Muscle of leg (tissue), 3 donors: ENCODE measurements at regions not wholly inside any gene's neighbourhood (a gene's known extent, or its start where the extent isn't known, plus 50 kb on each side); places are given as distances from the start of the nearest gene placed in this dataset.
A peak's percentile ranks its signal among the peaks of the same experiment; 100 is the strongest.

ENCODE experiments used
- DNase-seq: peaks from one replicate; pipeline ENCODE4 v3.0.0; 2013
- H3K27ac ChIP-seq: one replicate; pipeline ENCODE4 v1.5.1; 2013; ENCODE audit warnings: mild to moderate bottlenecking, low read length, control low read depth
- H3K27me3 ChIP-seq: one replicate; pipeline ENCODE4 v1.6.1; 2013; ENCODE audit warnings: low read length; ENCODE audit not compliant: control insufficient read depth, insufficient read depth
- H3K36me3 ChIP-seq: one replicate; pipeline ENCODE4 v1.6.1; 2013; ENCODE audit warnings: low read length; ENCODE audit not compliant: control insufficient read depth, insufficient read depth
- H3K4me1 ChIP-seq: one replicate; pipeline ENCODE4 v1.6.1; 2013; ENCODE audit warnings: low read length; ENCODE audit not compliant: control insufficient read depth, insufficient read depth
- H3K4me3 ChIP-seq: one replicate; pipeline ENCODE4 v1.5.1; 2013; ENCODE audit warnings: low read length, control low read depth
- H3K9me3 ChIP-seq: replicated peaks from 2 replicates; pipeline ENCODE4 v1.6.1; 2013; ENCODE audit warnings: low read depth, low read length; ENCODE audit not compliant: control insufficient read depth
- WGBS: methylation state at CpG from one replicate; pipeline ENCODE4 v1.1.5; 2013; ENCODE audit warnings: missing lambda C conversion rate; ENCODE audit not compliant: insufficient coverage; 5-methylcytosine and 5-hydroxymethylcytosine counted together

DNA sequence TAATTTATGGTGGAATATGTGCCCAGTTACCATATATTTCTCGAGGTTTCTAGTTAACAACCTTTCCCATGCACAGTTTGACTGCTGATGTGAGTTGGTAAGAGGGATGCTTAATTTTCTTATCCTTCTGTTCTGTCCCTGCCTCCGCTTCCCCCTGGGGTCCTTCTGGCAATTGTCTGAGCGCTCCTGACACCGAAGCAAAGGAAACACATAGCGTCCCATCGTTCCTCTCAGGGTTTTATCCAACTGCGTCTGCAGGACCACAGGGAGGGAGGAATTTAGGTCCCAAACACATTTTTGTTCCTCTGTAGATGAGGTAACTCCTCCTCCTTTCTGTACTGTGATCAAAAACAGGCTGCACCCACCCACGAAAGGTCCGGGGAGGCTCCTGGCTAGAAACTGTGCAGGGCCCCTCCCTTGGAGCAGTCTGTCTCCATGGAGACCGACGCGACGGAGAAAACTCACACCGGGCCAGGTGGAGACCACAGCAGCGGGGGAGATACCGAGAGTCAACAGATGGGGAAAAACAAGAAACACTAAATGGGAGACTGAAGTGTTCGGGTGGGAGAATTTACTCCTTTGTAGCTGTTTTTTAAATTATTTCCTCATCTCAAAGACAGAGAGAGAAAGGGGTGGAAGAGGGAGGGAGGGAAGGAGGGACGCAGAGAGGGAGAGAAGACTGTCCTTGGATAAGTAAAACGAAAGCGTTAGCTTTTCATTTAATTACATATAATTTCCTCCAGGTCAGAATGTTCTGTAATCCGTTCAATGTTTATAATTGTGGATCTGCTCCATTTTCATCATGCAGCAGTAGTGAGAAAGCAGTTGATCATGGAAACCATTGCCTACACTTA is 191.8 kb upstream of the NBEA start:
- peak overlapping the region; percentile 15 for H3K4me3 ChIP-seq
- peak; percentile 52 for DNase-seq
- H3K9me3 ChIP-seq, result no peaks in the 10 kb centered on the region
- H3K36me3 ChIP-seq, result no peaks in the 10 kb centered on the region
- peaks cover 4% of the 10 kb centered on the region for H3K4me1 ChIP-seq
- H3K27me3 ChIP-seq, result peaks cover 3% of the 10 kb centered on the region
- WGBS, result 10% methylated on average over 5 of the region's 21 CpGs
- H3K27ac ChIP-seq, result no peak overlapping the region

DNA sequence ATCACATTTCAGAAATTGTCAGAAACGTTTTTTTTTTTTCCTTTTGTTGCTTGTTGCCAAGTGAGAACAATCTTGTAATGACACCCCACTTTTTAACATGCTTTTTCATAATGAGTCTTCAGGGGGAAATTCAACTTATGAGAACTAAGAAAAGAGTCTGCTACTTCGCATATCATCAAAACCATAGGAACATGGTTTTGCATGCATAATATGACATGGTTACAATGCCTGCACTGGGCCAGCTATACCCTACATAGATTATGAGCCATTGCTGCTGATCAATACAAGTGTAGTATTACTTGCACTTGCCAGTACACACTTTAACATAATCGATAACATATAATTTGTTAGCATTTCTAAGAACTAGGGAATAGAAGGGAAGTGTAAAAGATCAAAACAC is 191.0 kb upstream of the NBEA start:
- DNase-seq, result no peak
- Histone ChIP-seq H3K4me1 (peaks cover 4% of the 10 kb centered on the region), H3K27me3 (peaks cover 3% of the 10 kb centered on the region), H3K4me3 (no peak overlapping the region), H3K36me3 (no peaks in the 10 kb centered on the region), H3K9me3 (no peaks in the 10 kb centered on the region), H3K27ac (no peak overlapping the region)
- no CpG with 5 or more reads among the region's 3 CpGs for WGBS

DNA sequence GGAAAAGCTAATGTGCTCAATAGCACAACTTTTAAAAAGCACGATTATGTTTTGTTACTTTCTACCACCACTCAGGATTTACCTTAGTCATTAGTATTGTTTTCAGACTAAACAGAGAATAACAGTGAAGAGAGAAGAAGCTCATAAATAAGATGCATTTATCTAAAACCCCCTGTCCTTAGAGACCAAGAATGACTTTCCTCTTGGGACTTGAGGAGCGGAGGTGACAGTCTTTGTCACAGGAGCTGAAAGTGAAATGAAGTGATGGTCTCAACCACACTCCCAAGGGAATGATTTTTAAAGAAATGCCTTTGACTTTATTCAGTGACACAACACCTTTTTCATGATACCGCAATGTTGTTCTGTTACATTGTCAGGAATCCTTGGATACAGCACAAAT is 190.6 kb upstream of the NBEA start:
- Histone ChIP-seq H3K27me3 (peaks cover 3% of the 10 kb centered on the region), H3K36me3 (no peaks in the 10 kb centered on the region), H3K9me3 (no peaks in the 10 kb centered on the region), H3K4me1 (peaks cover 4% of the 10 kb centered on the region), H3K27ac (no peak overlapping the region), H3K4me3 (no peak overlapping the region)
- 100% methylated on average over 1 of the region's 3 CpGs for WGBS
- DNase-seq, result no peak

DNA sequence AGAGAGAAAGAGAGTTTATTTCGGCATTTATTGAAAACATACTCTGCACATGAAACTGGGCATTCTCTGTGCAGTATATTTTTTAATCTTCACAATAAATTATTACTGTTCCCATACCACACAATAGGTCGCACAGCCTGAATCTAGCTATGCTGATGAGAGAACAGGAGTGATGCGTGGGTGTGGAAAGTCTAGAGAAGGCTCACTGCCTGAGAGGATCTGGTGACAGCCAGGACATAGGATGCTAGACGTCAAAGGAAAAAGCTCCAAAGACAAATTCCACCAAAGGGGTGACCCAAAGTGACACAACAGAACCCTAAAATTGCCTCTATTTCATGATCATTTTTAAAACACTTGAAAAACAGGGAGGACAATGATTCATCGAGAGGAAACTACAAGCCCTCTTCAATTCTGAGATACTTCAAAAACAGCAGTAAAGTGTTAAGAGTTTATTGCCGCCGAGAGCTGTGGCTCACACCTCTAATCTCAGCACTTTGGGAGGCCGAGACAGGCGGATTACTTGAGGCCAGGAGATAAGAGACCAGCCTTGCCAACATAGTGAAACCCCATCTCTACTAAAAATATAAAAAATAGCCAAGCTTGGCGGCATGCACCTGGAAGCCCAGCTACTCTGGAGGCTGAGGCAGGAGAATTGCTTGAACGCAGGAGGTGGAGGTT is 189.6 kb upstream of the NBEA start:
- H3K9me3 ChIP-seq, result no peaks in the 10 kb centered on the region
- no peak overlapping the region for H3K4me3 ChIP-seq
- H3K4me1 ChIP-seq, result peaks cover 4% of the 10 kb centered on the region
- no peaks in the 10 kb centered on the region for H3K36me3 ChIP-seq
- no peak for DNase-seq
- no peak overlapping the region for H3K27ac ChIP-seq
- no CpG with 5 or more reads among the region's 11 CpGs for WGBS
- H3K27me3 ChIP-seq, result peaks cover 3% of the 10 kb centered on the region

DNA sequence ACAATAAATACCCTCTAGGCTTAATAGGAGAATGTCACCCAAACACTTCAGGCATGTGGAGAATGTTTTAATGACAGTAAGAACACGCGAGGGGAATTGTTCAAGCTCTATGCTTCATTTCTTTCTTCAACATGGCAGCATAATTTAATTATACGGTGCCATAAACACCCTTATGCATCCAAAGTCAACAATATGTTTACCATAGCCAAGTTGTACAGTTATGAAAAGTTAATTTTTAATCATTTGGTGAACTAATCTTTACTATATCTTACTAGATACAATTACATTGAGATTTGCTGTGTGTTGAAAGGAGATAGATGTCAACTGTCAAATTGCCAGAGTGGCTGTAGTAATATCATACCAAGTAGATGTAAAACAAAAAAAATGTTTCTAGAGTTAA is 185.9 kb upstream of the NBEA start:
- Histone ChIP-seq H3K4me3 (no peak overlapping the region), H3K27ac (no peak overlapping the region)
- no CpG with 5 or more reads among the region's 3 CpGs for WGBS

DNA sequence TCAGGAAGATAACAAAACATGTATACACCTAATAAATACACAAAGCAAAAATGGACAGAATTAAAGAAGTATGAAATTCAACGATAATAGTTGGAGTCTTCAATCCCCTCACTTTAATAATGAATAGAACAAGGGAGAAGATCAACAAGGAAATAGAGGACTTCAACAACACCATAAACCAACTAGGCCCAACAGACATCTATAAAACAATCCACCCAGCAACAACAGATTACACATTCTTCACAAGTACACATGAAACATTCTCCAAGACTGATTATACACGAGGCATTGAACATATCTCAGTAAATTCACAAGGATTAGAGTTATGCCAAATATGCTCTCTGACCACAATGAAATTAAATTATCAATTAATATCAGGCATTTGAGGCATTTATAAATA is 185.5 kb upstream of the NBEA start:
- no peaks in the 10 kb centered on the region for H3K9me3 ChIP-seq
- H3K4me1 ChIP-seq, result no peaks in the 10 kb centered on the region
- WGBS, result no CpG with 5 or more reads among the region's 2 CpGs
- no peak overlapping the region for H3K4me3 ChIP-seq
- no peak overlapping the region for H3K27ac ChIP-seq
- no peak for DNase-seq
- H3K36me3 ChIP-seq, result no peaks in the 10 kb centered on the region
- H3K27me3 ChIP-seq, result no peaks in the 10 kb centered on the region

More for the DNA sequence above, 185.9 kb upstream of the NBEA start:
- Histone ChIP-seq H3K27me3 (no peaks in the 10 kb centered on the region), H3K36me3 (no peaks in the 10 kb centered on the region), H3K9me3 (no peaks in the 10 kb centered on the region), H3K4me1 (no peaks in the 10 kb centered on the region)
- DNase-seq, result no peak

DNA sequence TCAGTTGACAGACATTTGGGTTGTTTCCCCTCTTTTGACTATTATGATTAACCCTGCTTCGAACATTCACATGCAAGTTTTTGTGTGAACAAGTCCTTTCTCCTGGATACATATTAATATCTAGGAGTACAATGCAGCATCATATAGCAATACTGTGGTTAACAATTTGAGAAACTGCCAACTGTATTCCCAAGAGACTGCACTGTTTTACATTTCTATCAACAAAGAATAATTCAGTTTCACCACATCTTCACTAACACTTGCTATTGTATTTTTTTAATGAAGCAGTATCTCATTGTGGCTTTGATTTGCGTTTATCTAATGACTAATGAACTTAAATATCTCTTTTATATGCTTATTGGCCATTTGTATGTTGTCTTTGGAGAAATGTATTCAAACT is 184.6 kb upstream of the NBEA start:
- Histone ChIP-seq H3K27me3 (no peaks in the 10 kb centered on the region), H3K4me3 (no peak overlapping the region), H3K27ac (no peak overlapping the region), H3K4me1 (no peaks in the 10 kb centered on the region), H3K36me3 (no peaks in the 10 kb centered on the region), H3K9me3 (no peaks in the 10 kb centered on the region)
- WGBS, result no CpG with 5 or more reads among the region's 2 CpGs
- no peak for DNase-seq

DNA sequence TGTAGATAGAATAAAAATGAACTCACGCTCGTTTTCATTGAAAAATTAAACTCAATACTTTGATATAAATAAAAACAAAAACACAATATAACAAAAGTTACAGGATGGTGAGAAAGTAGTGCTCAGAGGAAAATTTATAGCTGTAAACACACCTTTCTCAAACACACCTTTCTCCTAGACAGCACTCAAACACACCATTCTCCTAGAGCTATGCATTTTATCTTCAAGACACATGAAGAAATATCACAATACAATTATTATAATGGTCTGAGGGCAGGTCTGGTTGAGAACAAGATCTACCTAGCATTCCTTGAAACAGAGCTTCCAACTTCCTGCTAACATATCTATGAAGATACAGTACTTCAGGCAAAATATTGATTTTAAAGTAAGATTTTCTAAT is 183.4 kb upstream of the NBEA start:
- no CpG with 5 or more reads among the region's 2 CpGs for WGBS
- H3K36me3 ChIP-seq, result no peaks in the 10 kb centered on the region
- no peaks in the 10 kb centered on the region for H3K4me1 ChIP-seq
- no peaks in the 10 kb centered on the region for H3K27me3 ChIP-seq
- H3K9me3 ChIP-seq, result no peaks in the 10 kb centered on the region
- no peak overlapping the region for H3K27ac ChIP-seq
- DNase-seq, result no peak
- H3K4me3 ChIP-seq, result no peak overlapping the region

DNA sequence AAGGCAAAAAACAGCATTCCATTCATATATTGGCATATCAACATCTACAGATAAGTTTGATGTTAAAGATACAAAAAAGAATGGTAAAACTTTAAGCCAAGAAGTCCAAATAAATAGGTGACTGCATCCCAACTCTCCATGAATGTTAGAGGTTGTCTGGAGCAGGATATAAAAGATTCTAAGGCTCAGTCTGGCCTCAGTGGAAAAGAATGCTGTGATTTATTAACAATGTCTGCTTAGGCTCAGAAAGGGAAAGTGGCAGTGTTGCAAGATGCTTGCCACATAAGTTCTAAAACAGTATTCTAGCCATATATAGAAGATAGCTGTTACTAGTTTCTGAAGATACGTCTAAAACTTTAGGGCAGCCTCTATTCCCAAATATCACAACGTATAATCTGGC is 179.8 kb upstream of the NBEA start:
- H3K4me1 ChIP-seq, result no peaks in the 10 kb centered on the region
- H3K9me3 ChIP-seq, result no peaks in the 10 kb centered on the region
- no peaks in the 10 kb centered on the region for H3K27me3 ChIP-seq
- H3K27ac ChIP-seq, result no peak overlapping the region
- H3K4me3 ChIP-seq, result no peak overlapping the region
- no peaks in the 10 kb centered on the region for H3K36me3 ChIP-seq
- DNase-seq, result no peak
- WGBS, result no CpG with 5 or more reads among the region's 2 CpGs

DNA sequence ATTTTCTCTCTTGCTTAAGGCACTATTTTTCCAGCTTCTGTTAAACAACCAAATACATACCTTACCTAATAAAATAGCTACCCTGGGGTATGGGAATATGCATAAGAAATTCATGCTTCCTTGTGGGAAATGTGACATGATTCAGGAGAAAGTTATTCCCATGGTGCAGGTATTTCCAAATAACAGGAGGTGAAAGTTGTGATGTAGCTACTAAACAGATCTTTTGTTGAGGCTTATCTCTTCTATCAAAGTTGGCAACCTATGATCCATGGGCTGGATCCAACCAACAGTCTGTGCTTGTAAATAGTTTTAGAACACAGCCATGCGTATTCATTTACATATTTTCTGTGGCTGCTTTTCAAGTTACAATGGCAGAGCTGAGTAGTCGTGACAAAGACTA is 177.8 kb upstream of the NBEA start:
- no peak overlapping the region for H3K27ac ChIP-seq
- WGBS, result 78% methylated on average over 2 of the region's 2 CpGs

More for the DNA sequence above, 177.8 kb upstream of the NBEA start:
- Histone ChIP-seq H3K9me3 (no peaks in the 10 kb centered on the region), H3K27me3 (no peaks in the 10 kb centered on the region), H3K4me3 (no peak overlapping the region), H3K36me3 (no peaks in the 10 kb centered on the region), H3K4me1 (no peaks in the 10 kb centered on the region)
- DNase-seq, result no peak
